SJCRH30 (cell line): ENCODE measurements at regions not wholly inside any gene's neighbourhood (a gene's known extent, or its start where the extent isn't known, plus 50 kb on each side); places are given as distances from the start of the nearest gene placed in this dataset.

ENCODE experiments used
- DNase-seq, 2 experiments: peaks; one replicate each; pipeline ENCODE4 v3.0.0-alpha.2; 2015 to 2020
- H3K27ac ChIP-seq: fragments of 250-450 bp; sonication (Bioruptor Pico); 2 replicates; pipeline ENCODE4 v1.5.1; 2020; ENCODE audit warnings: mild to moderate bottlenecking, moderate library complexity
- H3K27me3 ChIP-seq: fragments of 250-450 bp; sonication (Bioruptor Pico); 2 replicates; pipeline ENCODE4 v1.5.1; 2020; ENCODE audit warnings: mild to moderate bottlenecking, moderate library complexity
- H3K36me3 ChIP-seq: fragments of 250-450 bp; sonication (Bioruptor Pico); 2 replicates; pipeline ENCODE4 v1.5.1; 2020; ENCODE audit warnings: mild to moderate bottlenecking, moderate library complexity
- H3K4me1 ChIP-seq: fragments of 250-450 bp; sonication (Bioruptor Pico); 2 replicates; pipeline ENCODE4 v1.5.1; 2020; ENCODE audit warnings: mild to moderate bottlenecking, moderate library complexity
- H3K4me3 ChIP-seq: fragments of 250-450 bp; sonication (Bioruptor Pico); 2 replicates; pipeline ENCODE4 v1.5.1; 2020; ENCODE audit warnings: mild to moderate bottlenecking, moderate library complexity
- H3K9me3 ChIP-seq: fragments of 250-450 bp; sonication (Bioruptor Pico); replicated peaks from 2 replicates; pipeline ENCODE4 v1.5.1; 2020; ENCODE audit warnings: mild to moderate bottlenecking, moderate library complexity

DNA sequence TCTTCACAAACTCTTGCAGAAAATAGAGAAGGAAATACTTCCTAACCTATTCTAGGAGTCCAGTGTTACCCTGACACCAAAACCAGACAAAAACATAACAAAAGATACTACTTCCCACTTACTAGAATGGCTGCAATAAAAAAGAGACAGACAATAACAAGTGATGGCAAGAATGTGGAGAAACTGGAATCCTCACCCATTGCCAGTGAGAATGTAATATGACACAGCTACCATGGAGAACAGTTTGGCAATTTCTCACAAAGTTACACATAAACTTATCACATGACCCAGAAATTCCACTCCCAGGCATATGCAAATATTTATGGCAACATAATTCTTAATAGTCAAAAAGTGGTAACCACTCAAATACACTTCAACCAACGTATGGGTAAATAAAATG, 209.8 kb upstream of the CTAGE1 start:
- Histone ChIP-seq H3K27me3 (no peaks in the 10 kb centered on the region), H3K9me3 (no peaks in the 10 kb centered on the region), H3K4me1 (no peaks in the 10 kb centered on the region), H3K36me3 (no peaks in the 10 kb centered on the region), H3K4me3 (no peak overlapping the region), H3K27ac (no peak overlapping the region)
- DNase-seq, result no peak

- DNase-seq, result no peak
- no peak overlapping the region for H3K4me3 ChIP-seq
- H3K4me1 ChIP-seq, result no peaks in the 10 kb centered on the region
- H3K27me3 ChIP-seq, result no peaks in the 10 kb centered on the region
- no peaks in the 10 kb centered on the region for H3K36me3 ChIP-seq
- no peaks in the 10 kb centered on the region for H3K9me3 ChIP-seq
- no peak overlapping the region for H3K27ac ChIP-seq
Measured at GRCh38 chr18:22628795-22629510, 211.2 kb upstream of the CTAGE1 start.

DNA sequence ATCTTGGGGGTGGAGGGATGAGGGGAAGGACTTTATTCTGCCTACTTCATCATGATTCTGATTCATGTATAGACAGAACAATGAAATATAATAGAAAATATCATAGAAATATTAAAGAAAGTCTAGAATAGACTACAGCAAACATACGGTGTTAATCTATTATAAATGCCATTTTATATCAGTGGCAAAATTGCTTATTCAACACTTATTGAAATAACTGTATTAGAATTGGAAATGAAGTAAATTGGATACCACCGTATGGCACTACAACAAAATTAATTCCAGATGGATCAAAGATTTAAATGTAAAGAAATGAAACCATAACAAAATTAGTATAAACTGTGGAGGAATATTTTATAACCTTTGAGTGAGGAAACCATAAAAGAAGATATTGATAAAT, 213.3 kb upstream of the CTAGE1 start:
- Histone ChIP-seq H3K4me3 (no peak overlapping the region), H3K9me3 (no peaks in the 10 kb centered on the region), H3K27ac (no peak overlapping the region), H3K27me3 (no peaks in the 10 kb centered on the region), H3K4me1 (no peaks in the 10 kb centered on the region), H3K36me3 (no peaks in the 10 kb centered on the region)
- no peak for DNase-seq

DNA sequence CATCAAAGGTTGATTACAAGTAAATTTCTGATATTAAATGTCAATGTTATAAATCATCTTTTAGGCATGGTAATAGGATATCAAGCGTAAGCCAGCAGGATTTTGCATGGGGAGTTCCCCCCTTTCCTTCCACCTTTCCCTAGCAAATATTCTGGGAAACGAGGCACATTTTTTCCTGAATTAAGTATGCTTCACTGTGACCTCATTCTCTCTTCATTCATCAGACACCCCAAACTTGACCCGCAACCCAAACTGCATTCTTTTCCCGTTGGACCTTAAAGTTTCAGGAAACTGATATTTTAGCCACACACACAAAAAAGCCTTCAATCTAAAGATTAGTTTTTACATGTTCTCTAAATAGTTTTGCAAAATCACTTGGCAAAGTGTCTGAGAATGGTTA, 214.5 kb upstream of the CTAGE1 start:
- H3K9me3 ChIP-seq, result no peaks in the 10 kb centered on the region
- H3K27me3 ChIP-seq, result no peaks in the 10 kb centered on the region
- H3K36me3 ChIP-seq, result no peaks in the 10 kb centered on the region
- no peaks in the 10 kb centered on the region for H3K4me1 ChIP-seq
- no peak for DNase-seq
- H3K4me3 ChIP-seq, result no peak overlapping the region
- H3K27ac ChIP-seq, result no peak overlapping the region

DNA sequence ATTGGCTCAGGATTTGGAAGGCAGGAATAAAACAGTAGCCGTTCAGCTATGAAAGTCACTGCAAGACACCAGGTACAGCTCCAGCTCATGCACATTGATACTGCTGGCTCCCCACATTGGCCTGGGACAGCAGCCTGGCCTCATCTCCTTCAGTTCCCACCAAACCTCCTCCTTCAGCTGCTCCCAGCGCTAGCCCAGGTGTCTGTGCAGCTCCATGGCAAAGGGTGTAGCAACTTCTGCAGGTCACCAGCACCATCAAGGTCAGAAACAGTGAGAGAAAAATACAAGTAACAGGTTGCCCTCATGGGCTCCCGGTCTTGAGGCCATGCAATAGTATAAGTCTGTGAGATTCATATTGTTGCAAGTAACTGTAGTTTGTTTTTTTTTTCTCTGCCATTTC, 216.7 kb upstream of the CTAGE1 start:
- Histone ChIP-seq H3K9me3 (no peaks in the 10 kb centered on the region), H3K4me1 (no peaks in the 10 kb centered on the region), H3K27me3 (no peaks in the 10 kb centered on the region), H3K4me3 (no peak overlapping the region), H3K27ac (no peak overlapping the region), H3K36me3 (no peaks in the 10 kb centered on the region)
- no peak for DNase-seq

DNA sequence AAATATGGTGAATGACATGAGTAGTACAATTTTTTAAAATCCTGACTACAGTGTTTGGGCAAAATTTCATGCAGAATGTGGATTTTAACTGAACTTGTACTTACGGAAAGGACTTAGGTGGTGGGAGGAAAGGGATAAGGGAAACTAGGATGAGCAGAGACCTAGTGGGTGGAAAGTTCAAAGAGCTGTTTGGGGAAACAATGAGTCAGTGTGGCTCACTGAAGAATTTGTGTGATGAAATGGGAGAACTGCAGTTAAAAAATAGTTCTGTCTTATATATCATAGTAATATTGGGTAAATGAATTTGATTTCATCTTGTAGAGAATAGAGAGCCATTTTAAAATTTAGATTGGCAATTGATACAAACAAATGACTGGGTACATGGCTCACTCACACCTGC, 220.1 kb upstream of the CTAGE1 start:
- H3K27me3 ChIP-seq, result no peaks in the 10 kb centered on the region
- H3K4me1 ChIP-seq, result no peaks in the 10 kb centered on the region
- no peaks in the 10 kb centered on the region for H3K36me3 ChIP-seq
- no peak for DNase-seq
- no peak overlapping the region for H3K4me3 ChIP-seq
- no peaks in the 10 kb centered on the region for H3K9me3 ChIP-seq
- no peak overlapping the region for H3K27ac ChIP-seq

DNA sequence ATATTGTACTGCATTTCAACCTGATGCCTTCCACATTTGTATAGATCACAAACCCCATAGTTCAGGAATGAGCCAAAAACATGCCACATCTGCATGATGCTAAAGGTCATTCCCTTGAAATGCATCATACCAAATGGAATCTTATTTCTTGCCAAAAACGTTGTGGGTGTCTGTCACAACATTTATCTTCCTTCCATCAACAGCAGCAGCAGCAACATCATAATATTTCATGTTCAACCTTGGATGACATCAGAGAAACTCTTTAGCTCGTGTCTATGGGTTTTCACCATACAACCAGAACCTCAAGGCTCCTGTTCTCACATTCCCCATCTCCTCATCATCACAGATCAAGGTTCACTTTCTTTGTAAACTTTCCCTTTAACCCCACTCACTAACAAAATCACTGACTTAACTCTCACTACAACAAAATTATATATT, 221.3 kb upstream of the CTAGE1 start:
- Histone ChIP-seq H3K36me3 (no peaks in the 10 kb centered on the region), H3K27ac (no peak overlapping the region), H3K9me3 (no peaks in the 10 kb centered on the region), H3K4me3 (no peak overlapping the region), H3K4me1 (no peaks in the 10 kb centered on the region), H3K27me3 (no peaks in the 10 kb centered on the region)
- no peak for DNase-seq

DNA sequence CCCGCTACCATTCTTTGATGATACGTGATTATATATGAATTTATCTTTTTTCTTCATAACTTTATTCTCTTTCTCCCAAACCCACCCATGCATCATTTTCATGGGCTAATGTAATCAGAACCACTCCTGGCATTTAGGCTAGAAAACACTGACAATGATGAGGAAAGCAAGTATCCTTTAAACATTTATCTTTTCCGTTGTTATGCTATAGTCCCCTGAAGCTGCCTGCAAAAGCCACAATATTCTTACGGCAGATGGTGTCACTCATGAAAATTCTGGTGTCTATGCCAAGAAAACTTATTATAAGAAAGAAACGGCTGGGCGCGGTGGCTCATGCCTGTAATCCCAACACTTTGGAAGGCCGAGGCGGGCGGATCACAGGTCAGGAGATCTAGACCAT, 221.8 kb upstream of the CTAGE1 start:
- Histone ChIP-seq H3K9me3 (no peaks in the 10 kb centered on the region), H3K27ac (no peak overlapping the region), H3K4me3 (no peak overlapping the region), H3K27me3 (no peaks in the 10 kb centered on the region), H3K36me3 (no peaks in the 10 kb centered on the region), H3K4me1 (no peaks in the 10 kb centered on the region)
- DNase-seq, result no peak

GRCh38 chr18:22640281-22640842, 222.6 kb upstream of the CTAGE1 start:
- Histone ChIP-seq H3K4me3 (no peak overlapping the region), H3K36me3 (no peaks in the 10 kb centered on the region), H3K27ac (no peak overlapping the region), H3K9me3 (no peaks in the 10 kb centered on the region), H3K4me1 (no peaks in the 10 kb centered on the region), H3K27me3 (no peaks in the 10 kb centered on the region)
- DNase-seq, result no peak

- Histone ChIP-seq H3K27ac (no peak overlapping the region), H3K4me1 (no peaks in the 10 kb centered on the region), H3K36me3 (no peaks in the 10 kb centered on the region), H3K4me3 (no peak overlapping the region), H3K27me3 (no peaks in the 10 kb centered on the region), H3K9me3 (no peaks in the 10 kb centered on the region)
- no peak for DNase-seq
Measured at GRCh38 chr18:22641958-22642357, 224.2 kb upstream of the CTAGE1 start.

DNA sequence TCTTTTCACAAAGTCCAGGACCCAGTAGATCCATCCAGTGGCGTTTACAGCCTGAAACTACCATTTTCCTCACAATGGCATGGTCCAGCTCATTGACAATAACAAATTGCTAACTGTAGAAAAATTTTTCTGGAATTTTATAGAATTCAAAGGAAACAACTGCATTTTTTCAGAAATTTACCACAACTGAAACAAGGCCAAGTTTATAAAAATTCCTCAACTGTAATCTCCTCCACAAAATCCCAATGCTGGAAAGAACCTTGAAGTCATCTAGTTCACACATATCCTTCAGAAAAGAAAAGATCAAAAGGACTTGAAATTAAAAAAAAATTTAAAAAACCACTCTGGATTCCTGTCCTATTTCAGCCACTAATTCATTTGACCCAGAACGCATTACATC, 226.0 kb upstream of the CTAGE1 start:
- no peak for DNase-seq
- H3K27me3 ChIP-seq, result no peaks in the 10 kb centered on the region
- no peak overlapping the region for H3K27ac ChIP-seq
- no peaks in the 10 kb centered on the region for H3K36me3 ChIP-seq
- no peaks in the 10 kb centered on the region for H3K9me3 ChIP-seq
- H3K4me3 ChIP-seq, result no peak overlapping the region
- no peaks in the 10 kb centered on the region for H3K4me1 ChIP-seq

GRCh38 chr18:22650247-22650646, 232.5 kb upstream of the CTAGE1 start:
- Histone ChIP-seq H3K27me3 (no peaks in the 10 kb centered on the region), H3K27ac (no peak overlapping the region), H3K36me3 (no peaks in the 10 kb centered on the region), H3K9me3 (no peaks in the 10 kb centered on the region), H3K4me1 (no peaks in the 10 kb centered on the region), H3K4me3 (no peak overlapping the region)
- DNase-seq, result no peak

- DNase-seq, result no peak
- no peaks in the 10 kb centered on the region for H3K9me3 ChIP-seq
- H3K27me3 ChIP-seq, result no peaks in the 10 kb centered on the region
- no peaks in the 10 kb centered on the region for H3K36me3 ChIP-seq
- no peak overlapping the region for H3K4me3 ChIP-seq
- H3K4me1 ChIP-seq, result no peaks in the 10 kb centered on the region
- H3K27ac ChIP-seq, result no peak overlapping the region
Measured at GRCh38 chr18:22657619-22658018, 239.9 kb upstream of the CTAGE1 start.

DNA sequence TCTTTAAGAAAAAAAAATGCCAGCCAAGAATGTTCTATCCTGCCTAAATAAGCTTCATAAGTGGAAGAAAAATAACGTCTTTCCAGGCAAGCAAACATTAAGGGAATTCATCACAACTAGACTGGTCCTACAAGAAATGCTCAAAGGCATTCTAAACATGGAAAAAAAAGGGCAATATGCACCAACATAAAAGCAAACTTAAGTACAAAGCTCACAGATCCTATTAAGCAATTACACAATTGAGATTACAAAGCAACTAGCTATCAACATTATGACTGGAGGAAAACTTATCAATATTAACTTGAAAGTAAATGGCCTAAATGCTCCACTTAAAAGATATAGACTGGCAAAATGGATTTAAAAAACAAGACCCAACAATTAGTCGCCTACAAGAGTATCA, 240.6 kb upstream of the CTAGE1 start:
- Histone ChIP-seq H3K9me3 (no peaks in the 10 kb centered on the region), H3K4me3 (no peak overlapping the region), H3K27me3 (no peaks in the 10 kb centered on the region), H3K27ac (no peak overlapping the region), H3K36me3 (no peaks in the 10 kb centered on the region), H3K4me1 (no peaks in the 10 kb centered on the region)
- DNase-seq, result no peak

- Histone ChIP-seq H3K27me3 (no peaks in the 10 kb centered on the region), H3K36me3 (no peaks in the 10 kb centered on the region), H3K4me1 (no peaks in the 10 kb centered on the region), H3K4me3 (no peak overlapping the region), H3K9me3 (no peaks in the 10 kb centered on the region), H3K27ac (no peak overlapping the region)
- no peak for DNase-seq
Measured at GRCh38 chr18:22663378-22663777, 245.7 kb upstream of the CTAGE1 start.

GRCh38 chr18:22666411-22666940, 248.8 kb upstream of the CTAGE1 start:
- H3K27ac ChIP-seq, result no peak overlapping the region
- H3K9me3 ChIP-seq, result no peaks in the 10 kb centered on the region
- no peaks in the 10 kb centered on the region for H3K4me1 ChIP-seq
- DNase-seq, result no peak
- no peaks in the 10 kb centered on the region for H3K27me3 ChIP-seq
- H3K36me3 ChIP-seq, result no peaks in the 10 kb centered on the region
- no peak overlapping the region for H3K4me3 ChIP-seq
